NOMO-1 treated with dmso at 0.1 percent for 144 hours (cell line): ENCODE measurements at regions not wholly inside any gene's neighbourhood (a gene's known extent, or its start where the extent isn't known, plus 50 kb on each side); places are given as distances from the start of the nearest gene placed in this dataset.

Experiments used
- DNase-seq: peaks from one replicate; lab custom pipeline; 2025; ENCODE audit not compliant: unreplicated experiment; lab: John Stamatoyannopoulos, UW

GRCh38 chr22:48338793-48339705 lies 1488.6 kb downstream of the BRD1 start:
- no peak for DNase-seq

GRCh38 chr22:48337957-48338792 lies 1489.5 kb downstream of the BRD1 start:
- DNase-seq = no peak

- no peak for DNase-seq
Observed at GRCh38 chr22:48336339-48337060, 1491.2 kb downstream of the BRD1 start.

- DNase-seq = no peak
Observed at GRCh38 chr22:48335442-48336139, 1492.1 kb downstream of the BRD1 start.

GRCh38 chr22:48334971-48335370 lies 1492.7 kb downstream of the BRD1 start:
- no peak for DNase-seq

- no peak for DNase-seq
Observed at GRCh38 chr22:48333816-48334735, 1493.6 kb downstream of the BRD1 start.

GRCh38 chr22:48333323-48333763 lies 1494.3 kb downstream of the BRD1 start:
- no peak for DNase-seq

GRCh38 chr22:48332438-48333322 lies 1495.0 kb downstream of the BRD1 start:
- no peak for DNase-seq

- DNase-seq = no peak
Observed at GRCh38 chr22:48331691-48332220, 1495.9 kb downstream of the BRD1 start.

GRCh38 chr22:48331266-48331665 lies 1496.4 kb downstream of the BRD1 start:
- DNase-seq = no peak

GRCh38 chr22:48327721-48328120 lies 1500.0 kb downstream of the BRD1 start:
- no peak for DNase-seq

GRCh38 chr22:48323746-48324145 lies 1503.9 kb downstream of the BRD1 start:
- DNase-seq = no peak

GRCh38 chr22:48322907-48323306 lies 1504.8 kb downstream of the BRD1 start:
- no peak for DNase-seq

GRCh38 chr22:48321986-48322545 lies 1505.6 kb downstream of the BRD1 start:
- DNase-seq = no peak

- no peak for DNase-seq
Observed at GRCh38 chr22:48320683-48321451, 1506.8 kb downstream of the BRD1 start.

- no peak for DNase-seq
Observed at GRCh38 chr22:48320048-48320682, 1507.5 kb downstream of the BRD1 start.
